Right atrium auricular region (tissue), 2 donors: ENCODE measurements at regions not wholly inside any gene's neighbourhood (a gene's known extent, or its start where the extent isn't known, plus 50 kb on each side); places are given as distances from the start of the nearest gene placed in this dataset.

Experiments
- DNase-seq: peaks from one replicate; pipeline ENCODE4 v3.0.0-alpha.2; 2019; ENCODE audit warnings: low spot score
- H3K27ac ChIP-seq, 2 donors: fragments of 200-600 bp; sonication (generic); 1 replicate in 1 of 2; 2 replicates in 1 of 2; pipeline ENCODE4 v1.5.1; 2016 to 2019
- H3K27me3 ChIP-seq, 2 donors: fragments of 200-600 bp; sonication (generic); one replicate each; pipeline versions ENCODE4 v1.5.1 to v1.6.0; 2017 to 2019
- H3K36me3 ChIP-seq: fragments of 200-600 bp; sonication (generic); one replicate; pipeline ENCODE4 v1.5.1; 2016
- H3K4me1 ChIP-seq, 2 donors: fragments of 200-600 bp; sonication (generic); one replicate each; pipeline versions ENCODE4 v1.5.1 to v1.6.0; 2017 to 2019
- H3K4me3 ChIP-seq, 2 donors: fragments of 200-600 bp; sonication (generic); 1 replicate in 1 of 2; 2 replicates in 1 of 2; pipeline ENCODE4 v1.5.1; 2017 to 2019; ENCODE audit warnings: mild to moderate bottlenecking in 1 of 2, moderate library complexity in 1 of 2
- H3K9me3 ChIP-seq, 2 donors: fragments of 200-600 bp; sonication (generic); one replicate each; pipeline ENCODE4 v1.5.1; 2019
- CTCF ChIP-seq, 2 donors: fragments of 200-600 bp; sonication (generic); IDR thresholded peaks; one replicate each; pipeline ENCODE4 v1.5.1; 2019; ENCODE audit warnings: antibody characterized with exemption in 2 of 2

DNA sequence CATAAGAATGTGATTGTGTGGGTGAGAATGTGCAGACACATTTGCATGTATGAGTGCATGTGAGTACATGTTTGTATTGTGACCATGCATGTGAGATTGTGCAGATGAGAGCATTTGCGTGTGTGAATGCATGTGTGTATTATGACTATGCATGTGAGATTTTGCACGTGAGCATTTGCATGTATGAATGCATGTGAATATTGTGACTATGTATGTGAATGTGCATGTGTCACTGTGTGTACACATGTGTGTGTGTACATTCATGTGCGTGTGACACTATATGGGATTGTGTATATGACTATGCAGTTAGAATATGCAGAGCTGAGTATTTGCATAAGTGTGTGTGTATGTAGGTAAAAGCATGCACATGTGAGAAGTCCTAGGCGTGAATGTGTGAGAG lies 381.3 kb upstream of the MAF start:
- H3K27me3 ChIP-seq: no peaks in the 10 kb centered on the region
- DNase-seq: no peak
- no peaks in the 10 kb centered on the region for H3K9me3 ChIP-seq
- no peak for TF ChIP-seq CTCF (IDR thresholded peaks at IDR 0.05)
- no peaks in the 10 kb centered on the region for H3K36me3 ChIP-seq
- H3K27ac ChIP-seq: no peak overlapping the region
- no peak overlapping the region for H3K4me3 ChIP-seq
- H3K4me1 ChIP-seq: no peaks in the 10 kb centered on the region

- Histone ChIP-seq H3K36me3 (no peaks in the 10 kb centered on the region), H3K4me1 (no peaks in the 10 kb centered on the region), H3K27ac (no peak overlapping the region), H3K4me3 (no peak overlapping the region), H3K9me3 (no peaks in the 10 kb centered on the region), H3K27me3 (no peaks in the 10 kb centered on the region)
- no peak for DNase-seq
- TF ChIP-seq CTCF (IDR thresholded peaks at IDR 0.05): no peak
Measured at GRCh38 chr16:79980650-79981521, 380.3 kb upstream of the MAF start.

DNA sequence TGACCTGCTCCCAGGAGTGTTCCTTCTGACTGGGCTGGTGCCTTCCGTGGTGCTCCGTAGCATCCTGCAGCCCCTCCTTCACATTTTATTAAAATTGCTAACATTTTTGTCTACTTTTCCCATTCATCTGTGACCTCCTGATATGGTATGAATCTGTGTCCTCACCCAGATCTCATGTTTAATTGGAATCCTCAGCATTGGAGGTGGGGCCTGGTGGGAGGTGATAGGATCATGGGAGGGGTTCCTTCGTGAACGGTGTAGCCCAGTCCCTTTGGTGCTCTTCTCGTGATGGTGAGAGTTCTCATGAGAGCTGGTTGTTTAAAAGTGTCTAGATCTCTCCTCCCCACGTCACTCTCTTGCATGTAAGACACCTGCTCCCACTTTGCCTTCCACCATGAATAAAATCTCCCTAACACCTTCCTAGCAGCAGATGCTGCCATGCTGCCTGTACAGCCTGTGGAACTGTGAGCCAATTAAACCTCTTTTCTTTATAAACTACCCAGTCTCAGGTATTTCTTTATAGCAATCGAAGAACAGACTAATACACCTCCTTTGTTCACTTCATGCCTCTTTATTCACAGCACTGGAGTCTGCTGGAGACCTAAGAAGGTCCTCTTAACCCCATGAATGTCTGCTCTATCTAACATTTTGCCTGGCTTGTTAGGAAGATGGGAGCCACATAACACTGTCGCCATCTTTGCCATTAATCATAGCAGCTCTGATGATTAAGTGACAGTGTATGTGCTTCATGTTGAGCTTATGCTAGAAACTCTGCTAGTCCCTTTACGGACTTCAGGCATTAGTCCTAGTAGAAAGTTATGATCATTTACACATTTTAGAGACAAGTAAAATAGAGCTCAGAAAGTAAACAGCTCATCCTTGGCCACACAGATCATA lies 377.7 kb upstream of the MAF start:
- H3K27ac ChIP-seq: no peak overlapping the region
- TF ChIP-seq CTCF (IDR thresholded peaks at IDR 0.05): no peak

DNA sequence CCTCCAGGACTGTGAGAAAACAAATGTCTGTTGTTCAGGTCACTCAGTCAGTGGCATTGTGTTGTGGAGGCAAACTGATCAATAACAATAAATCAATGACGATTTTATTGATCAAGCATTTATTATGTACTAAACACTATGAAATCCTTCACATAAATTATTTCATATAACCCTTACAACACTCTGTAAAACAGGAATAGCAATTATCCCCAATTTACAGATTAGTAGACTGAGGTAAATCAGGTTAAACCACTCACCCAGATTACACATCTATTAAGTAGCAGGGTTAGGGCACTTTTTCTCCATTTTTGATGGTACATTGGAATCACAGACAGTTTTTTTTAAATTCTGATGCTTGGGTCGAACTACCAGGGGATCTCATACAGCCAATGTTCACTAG lies 372.8 kb upstream of the MAF start:
- no peak overlapping the region for H3K4me3 ChIP-seq
- no peaks in the 10 kb centered on the region for H3K9me3 ChIP-seq
- no peaks in the 10 kb centered on the region for H3K36me3 ChIP-seq
- no peaks in the 10 kb centered on the region for H3K27me3 ChIP-seq
- no peak overlapping the region for H3K27ac ChIP-seq
- H3K4me1 ChIP-seq: no peaks in the 10 kb centered on the region
- no peak for DNase-seq
- TF ChIP-seq CTCF (IDR thresholded peaks at IDR 0.05): no peak

More for the DNA sequence above, 377.7 kb upstream of the MAF start:
- DNase-seq: no peak
- Histone ChIP-seq H3K4me3 (no peak overlapping the region), H3K36me3 (no peaks in the 10 kb centered on the region), H3K9me3 (no peaks in the 10 kb centered on the region), H3K4me1 (no peaks in the 10 kb centered on the region), H3K27me3 (no peaks in the 10 kb centered on the region)

DNA sequence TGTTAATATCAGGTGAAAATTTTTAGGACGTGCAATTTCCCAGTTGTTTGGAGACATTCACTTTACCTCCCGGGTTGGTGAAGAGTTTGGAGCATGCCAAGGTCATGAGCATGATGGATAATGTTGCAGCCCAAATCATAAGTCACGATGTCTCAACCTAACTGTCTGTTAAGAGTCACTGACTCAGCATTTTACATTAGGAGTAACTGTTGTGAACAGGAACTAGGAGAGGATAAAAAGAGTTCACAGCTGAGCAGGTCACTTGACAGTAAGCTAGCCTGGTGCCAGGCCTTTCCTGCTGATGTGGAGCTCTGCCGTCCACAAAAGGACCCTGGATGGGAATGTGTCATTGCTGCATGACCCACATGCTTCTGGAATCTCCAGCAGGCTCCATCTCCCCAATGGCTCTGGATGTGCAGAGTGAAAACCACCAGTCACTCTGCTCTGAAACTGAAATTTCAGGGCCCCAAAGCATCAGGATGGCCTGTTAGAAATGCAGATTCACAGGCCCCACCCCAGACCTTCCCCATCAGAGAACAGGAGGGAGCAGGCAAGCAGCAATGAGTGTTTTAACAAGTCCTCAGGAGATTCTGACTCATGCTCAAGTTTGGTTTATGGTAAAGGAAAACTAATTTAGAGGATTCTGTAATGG lies 371.6 kb upstream of the MAF start:
- H3K4me3 ChIP-seq: no peak overlapping the region
- no peaks in the 10 kb centered on the region for H3K4me1 ChIP-seq
- DNase-seq: no peak
- no peaks in the 10 kb centered on the region for H3K36me3 ChIP-seq
- H3K27ac ChIP-seq: no peak overlapping the region
- no peaks in the 10 kb centered on the region for H3K9me3 ChIP-seq
- no peaks in the 10 kb centered on the region for H3K27me3 ChIP-seq
- no peak for TF ChIP-seq CTCF (IDR thresholded peaks at IDR 0.05)
